HCT116 (cell line): ENCODE measurements at regions not wholly inside any gene's neighbourhood (a gene's known extent, or its start where the extent isn't known, plus 50 kb on each side); places are given as distances from the start of the nearest gene placed in this dataset.

Experiments
- ATAC-seq: fragments of 200-7000 bp; cut with Tn5 transposase; 2 replicates; pipeline ENCODE4 v1.9.1; 2020; ENCODE audit warnings: mild to moderate bottlenecking, moderate library complexity
- BruUV-seq: library from RNA; stranded (reverse); fragments of 400-500 nt; replicated peaks from 2 replicates; lab custom pipeline; 2021; lab: Mats Ljungman, UMichigan
- CTCF ChIA-PET: fragments of 300-600 bp; sonication (Branson Sonifier 250); formaldehyde crosslinking; loops from one replicate; lab custom pipeline; 2021; ENCODE audit warnings: antibody characterized with exemption; lab: Charles Lee
- POLR2A ChIA-PET: fragments of 300-600, 350-600 bp; sonication (Branson Sonifier 250); formaldehyde crosslinking; loops from one replicate; lab custom pipeline; 2021; ENCODE audit warnings: antibody characterized with exemption; lab: Charles Lee
- RAD21 ChIA-PET, 2 experiments: fragments of 300-600 bp; sonication (Branson Sonifier 250); formaldehyde crosslinking; loops; one replicate each; lab custom pipeline; 2023; ENCODE audit warnings: low total read pairs in 2 of 2; ENCODE audit not compliant: uncharacterized antibody in 2 of 2, unreplicated experiment in 2 of 2, low non-redundant PET in 1 of 2; lab: Charles Lee
- DNase-seq: peaks from one replicate; pipeline ENCODE4 v3.0.0-alpha.2; 2010; ENCODE audit warnings: low read depth, low spot score
- H2AFZ ChIP-seq: fragments of 200-600 bp; shearing (Covaris generic), sonication (generic); 2 replicates; pipeline ENCODE4 v1.6.1; 2017; ENCODE audit warnings: low read depth, mixed run types, mixed read lengths, antibody characterized with exemption, low read length; ENCODE audit not compliant: poor library complexity, severe bottlenecking
- H3K27ac ChIP-seq: 2 replicates; pipeline ENCODE4 v1.5.1; 2012; ENCODE audit warnings: low read depth, low read length
- H3K27me3 ChIP-seq: fragments of 200-600 bp; sonication (generic); 2 replicates; pipeline ENCODE4 v1.6.1; 2016; ENCODE audit warnings: mixed run types, low read length, mixed read lengths; ENCODE audit not compliant: insufficient read depth
- H3K36me3 ChIP-seq, 2 experiments: fragments of 200-500 bp in 1 of 2; fragments of 200-600 bp in 1 of 2; sonication (Bioruptor generic) in 1 of 2; sonication (generic) in 1 of 2; 2 replicates each; pipeline versions ENCODE4 v1.5.1 to v1.6.1; 2014 to 2016; ENCODE audit warnings: low read length in 2 of 2, inconsistent platforms in 1 of 2, mixed read lengths in 1 of 2, mixed run types in 1 of 2; ENCODE audit not compliant: insufficient read depth in 2 of 2, control insufficient read depth in 1 of 2
- H3K4me1 ChIP-seq, 2 experiments: fragments of 200-600 bp in 1 of 2; sonication (generic) in 1 of 2; 2 replicates each; pipeline versions ENCODE4 v1.5.1 to v1.6.1; 2012 to 2017; ENCODE audit warnings: low read length in 2 of 2, inconsistent platforms in 1 of 2, mild to moderate bottlenecking in 1 of 2, mixed read lengths in 1 of 2, mixed run types in 1 of 2, moderate library complexity in 1 of 2; ENCODE audit not compliant: insufficient read depth in 2 of 2, control insufficient read depth in 1 of 2
- H3K4me2 ChIP-seq: fragments of 200-600 bp; sonication (generic); 2 replicates; pipeline ENCODE4 v1.6.1; 2017; ENCODE audit warnings: mixed run types, low read length, mixed read lengths
- H3K4me3 ChIP-seq, 2 experiments: fragments of 200-600 bp in 1 of 2; sonication (generic) in 1 of 2; replicated peaks in 1 of 2; 2 replicates each; pipeline ENCODE4 v1.5.1; 2011 to 2016; ENCODE audit warnings: low read length in 2 of 2, control low read depth in 1 of 2, low read depth in 1 of 2, mild to moderate bottlenecking in 1 of 2, mixed read lengths in 1 of 2, mixed run types in 1 of 2
- H3K79me2 ChIP-seq: fragments of 200-600 bp; sonication (generic); 2 replicates; pipeline ENCODE4 v1.6.1; 2017; ENCODE audit warnings: mild to moderate bottlenecking, mixed run types, low read length, moderate library complexity, mixed read lengths; ENCODE audit not compliant: insufficient read depth
- H3K9ac ChIP-seq: fragments of 200-600 bp; sonication (generic); 2 replicates; pipeline ENCODE4 v1.6.1; 2016; ENCODE audit warnings: low read length, mixed read lengths
- H3K9me2 ChIP-seq: fragments of 200-600 bp; sonication (generic), shearing (Covaris generic); 2 replicates; pipeline ENCODE4 v1.6.1; 2017; ENCODE audit warnings: mixed run types, mild to moderate bottlenecking, moderate library complexity; ENCODE audit not compliant: insufficient read depth
- H3K9me3 ChIP-seq, 2 experiments: fragments of 200-500 bp in 1 of 2; fragments of 200-600 bp in 1 of 2; sonication (Bioruptor generic) in 1 of 2; sonication (generic) in 1 of 2; 2 replicates each; pipeline ENCODE4 v1.6.1; 2014 to 2017; ENCODE audit warnings: low read length in 2 of 2, mixed read lengths in 2 of 2, inconsistent platforms in 1 of 2, low read depth in 1 of 2, mild to moderate bottlenecking in 1 of 2, mixed run types in 1 of 2, moderate library complexity in 1 of 2; ENCODE audit not compliant: control insufficient read depth in 1 of 2, insufficient read depth in 1 of 2
- H4K20me1 ChIP-seq: fragments of 200-600 bp; sonication (generic), shearing (Covaris generic); 2 replicates; pipeline ENCODE4 v1.6.1; 2017; ENCODE audit warnings: mixed run types, mild to moderate bottlenecking, moderate library complexity; ENCODE audit not compliant: insufficient read depth
- CBX3 ChIP-seq: IDR thresholded peaks from 2 replicates; pipeline ENCODE4 v1.6.1; 2012; ENCODE audit warnings: low read depth
- CTCF ChIP-seq, 3 experiments: fragments of 200-600 bp in 1 of 3; sonication (generic) in 1 of 3; IDR thresholded peaks in 2 of 3; conservative IDR thresholded peaks in 1 of 3; 2 replicates each; pipeline ENCODE4 v1.5.1; 2012 to 2017; ENCODE audit warnings: low read depth in 2 of 3, low read length in 2 of 3, antibody characterized with exemption in 1 of 3, borderline replicate concordance in 1 of 3, control low read depth in 1 of 3, mild to moderate bottlenecking in 1 of 3, mixed read lengths in 1 of 3, mixed run types in 1 of 3, moderate library complexity in 1 of 3; ENCODE audit not compliant: insufficient read depth in 1 of 3
- EGR1 ChIP-seq: IDR thresholded peaks from 2 replicates; pipeline ENCODE4 v1.6.1; 2012; ENCODE audit warnings: low read depth
- POLR2A ChIP-seq: IDR thresholded peaks from 2 replicates; pipeline ENCODE4 v1.7.0; 2011; ENCODE audit warnings: borderline replicate concordance; ENCODE audit not compliant: insufficient read depth, insufficient read length; ENCODE audit errors: extremely low read depth
- SIN3A ChIP-seq: IDR thresholded peaks from 2 replicates; pipeline ENCODE4 v1.6.1; 2012; ENCODE audit warnings: low read depth
- ZBTB33 ChIP-seq: IDR thresholded peaks from 2 replicates; pipeline ENCODE4 v1.6.1; 2011; ENCODE audit warnings: mild to moderate bottlenecking, low read length, moderate library complexity; ENCODE audit not compliant: insufficient replicate concordance; ENCODE audit errors: extremely low read depth
- ZNF274 ChIP-seq: fragments of 200-500 bp; sonication (Bioruptor generic); IDR thresholded peaks from 2 replicates; pipeline ENCODE4 v1.6.1; 2014; ENCODE audit warnings: mild to moderate bottlenecking, low read depth, low read length, inconsistent platforms
- intact Hi-C: fragments of 100-400 bp; cut with micrococcal nuclease; formaldehyde crosslinking; loops from 2 replicates; pipeline ENCODE4 v1.10.0; 2022

DNA sequence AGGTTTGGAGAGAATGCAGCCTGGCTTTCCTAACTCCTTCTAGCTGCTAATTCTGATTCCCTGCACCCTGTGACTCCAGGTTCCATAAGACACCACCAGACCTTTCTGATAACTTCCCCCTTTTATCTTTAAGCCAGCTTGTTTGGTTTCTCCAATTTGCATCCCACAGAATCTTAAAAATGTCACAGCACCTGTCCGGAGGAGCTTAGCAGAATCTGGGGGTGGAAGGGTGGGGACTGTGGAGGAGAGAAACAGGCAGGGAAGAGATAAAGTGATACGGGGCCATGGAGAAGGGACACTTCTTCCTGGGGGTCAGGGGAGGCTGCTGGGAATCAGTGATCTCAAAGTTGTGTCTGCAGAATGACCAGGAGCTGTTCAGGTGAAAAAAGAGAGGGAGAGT lies 59.4 kb downstream of the FOXL1 start:
- no peaks in the 10 kb centered on the region for H3K9me2 ChIP-seq
- H3K79me2 ChIP-seq = no peaks in the 10 kb centered on the region
- intact Hi-C loops = no loop called here
- no peak overlapping the region for H3K4me3 ChIP-seq
- H3K4me2 ChIP-seq = no peak overlapping the region
- CTCF ChIA-PET = no interaction called here
- RAD21 ChIA-PET = no interaction called here
- ATAC-seq = no peak
- DNase-seq = no peak
- POLR2A ChIA-PET = no interaction called here
- no peaks in the 10 kb centered on the region for H3K36me3 ChIP-seq
- TF ChIP-seq ZNF274 (no peak), EGR1 (no peak), ZBTB33 (no peak), SIN3A (no peak), CTCF (IDR thresholded peaks at IDR 0.05 in 2 of 3, conservative IDR thresholded peaks at IDR 0.05 in 1 of 3; ENCODE audit: borderline replicate concordance in 1 of 3, insufficient read depth in 1 of 3, low read depth in 2 of 3, low read length in 2 of 3) (no peak), CBX3 (no peak), POLR2A (no peak)
- no peak overlapping the region for H2AFZ ChIP-seq
- no peak overlapping the region for H3K27ac ChIP-seq
- no peaks in the 10 kb centered on the region for H3K4me1 ChIP-seq
- no peak overlapping the region for H3K9ac ChIP-seq
- BruUV-seq = no TSS peak
- H4K20me1 ChIP-seq = no peaks in the 10 kb centered on the region
- H3K27me3 ChIP-seq = no peaks in the 10 kb centered on the region
- H3K9me3 ChIP-seq = peaks cover 0 to 5% of the 10 kb centered on the region in 2 experiments; a peak in 1 of 4 replicates
